ENCODE measurements at regions not wholly inside any gene's neighbourhood (a gene's known extent, or its start where the extent isn't known, plus 50 kb on each side); places are given as distances from the start of the nearest gene placed in this dataset.

GRCh38 chr10:21403256-21404015 lies 122.0 kb downstream of the SKIDA1 start:
- Histone ChIP-seq H3K27me3 (ENCODE audit: control insufficient read depth, insufficient read depth, low read length) (no peaks in the 10 kb centered on the region), H3K9ac (ENCODE audit: low read length in 3 of 3) (no peak overlapping the region), H3K4me3 (ENCODE audit: low read length in 3 of 3) (no peak overlapping the region), H3K9me3 (ENCODE audit: control insufficient read depth in 2 of 3, insufficient read depth in 1 of 3, low read length in 3 of 3) (no peaks in the 10 kb centered on the region), H3K36me3 (ENCODE audit: control insufficient read depth in 2 of 3, insufficient read depth in 3 of 3, low read length in 3 of 3) (no peaks in the 10 kb centered on the region), H3K4me1 (ENCODE audit: control insufficient read depth in 2 of 3, insufficient read depth in 2 of 3, low read depth in 1 of 3, low read length in 3 of 3) (no peaks in the 10 kb centered on the region), H3K27ac (ENCODE audit: low read depth in 2 of 2, low read length in 2 of 2) (no peak overlapping the region)
- intact Hi-C loops (cut with DNase I) = no loop called here
- DNase-seq (no peak), FAIRE-seq (no peak)
- no peak for TF ChIP-seq CTCF (IDR thresholded peaks at IDR 0.05; ENCODE audit: borderline replicate concordance, extremely low read depth, insufficient read depth)

DNA sequence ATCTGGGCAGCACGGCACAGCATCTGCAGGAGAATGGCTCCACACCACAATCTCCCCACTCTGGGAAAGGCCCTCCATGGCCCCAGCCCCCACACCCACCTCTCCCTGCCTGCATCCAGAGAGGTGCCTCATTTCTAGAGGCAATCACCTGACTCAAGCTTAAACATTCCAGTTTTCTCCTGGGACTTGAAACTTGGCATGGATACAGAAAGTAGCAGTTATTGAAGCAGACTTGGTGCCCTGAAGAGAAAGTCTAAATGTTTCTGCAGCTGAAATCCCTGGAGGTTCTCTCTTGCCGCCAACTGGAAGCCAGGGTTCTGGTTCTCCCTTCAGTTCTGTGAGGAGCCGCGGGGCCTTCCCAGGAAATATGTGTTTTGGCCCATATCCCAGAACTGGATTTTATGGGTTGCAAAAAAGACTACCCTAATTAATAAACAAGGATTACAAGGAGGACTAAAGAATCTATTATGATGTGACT lies 122.8 kb downstream of the SKIDA1 start:
- Histone ChIP-seq H3K9me3 (ENCODE audit: control insufficient read depth in 2 of 3, insufficient read depth in 1 of 3, low read length in 3 of 3) (no peaks in the 10 kb centered on the region), H3K36me3 (ENCODE audit: control insufficient read depth in 2 of 3, insufficient read depth in 3 of 3, low read length in 3 of 3) (no peaks in the 10 kb centered on the region), H3K27ac (ENCODE audit: low read depth in 2 of 2, low read length in 2 of 2) (peak overlapping the region; percentile 29 to 65), H3K4me3 (ENCODE audit: low read length in 3 of 3) (no peak overlapping the region), H3K27me3 (ENCODE audit: control insufficient read depth, insufficient read depth, low read length) (no peaks in the 10 kb centered on the region), H3K9ac (ENCODE audit: low read length in 3 of 3) (no peak overlapping the region), H3K4me1 (ENCODE audit: control insufficient read depth in 2 of 3, insufficient read depth in 2 of 3, low read depth in 1 of 3, low read length in 3 of 3) (no peaks in the 10 kb centered on the region)
- DNase-seq = peak in 3 of 5 donors; percentile 13 to 69 (median 39)
- no peak for TF ChIP-seq CTCF (IDR thresholded peaks at IDR 0.05; ENCODE audit: borderline replicate concordance, extremely low read depth, insufficient read depth)
- no peak for FAIRE-seq
- intact Hi-C loops (cut with DNase I) = no loop called here

DNA sequence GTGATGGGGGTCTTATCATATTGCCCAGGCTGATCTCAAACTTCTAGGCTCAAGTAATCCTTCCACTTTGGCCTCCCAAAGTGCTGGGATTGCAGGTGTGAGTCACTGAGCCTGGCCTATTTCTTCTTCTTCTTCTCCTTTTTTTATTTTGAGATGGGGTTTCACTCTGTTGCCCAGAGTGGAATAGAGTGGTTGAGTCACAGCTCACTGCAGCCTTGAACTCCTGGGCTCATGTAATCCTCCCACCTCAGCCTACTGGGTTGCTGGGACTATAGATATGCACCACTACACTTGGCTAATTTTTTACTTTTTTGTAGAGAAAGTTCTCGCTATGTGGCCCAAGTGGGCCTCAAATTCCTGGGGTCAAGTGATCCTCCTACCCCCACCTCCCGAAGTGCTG lies 124.3 kb downstream of the SKIDA1 start:
- Histone ChIP-seq H3K36me3 (ENCODE audit: control insufficient read depth in 2 of 3, insufficient read depth in 3 of 3, low read length in 3 of 3) (no peaks in the 10 kb centered on the region), H3K4me3 (ENCODE audit: low read length in 3 of 3) (no peak overlapping the region), H3K9ac (ENCODE audit: low read length in 3 of 3) (no peak overlapping the region), H3K9me3 (ENCODE audit: control insufficient read depth in 2 of 3, insufficient read depth in 1 of 3, low read length in 3 of 3) (no peaks in the 10 kb centered on the region), H3K27ac (ENCODE audit: low read depth in 2 of 2, low read length in 2 of 2) (no peak overlapping the region), H3K27me3 (ENCODE audit: control insufficient read depth, insufficient read depth, low read length) (no peaks in the 10 kb centered on the region), H3K4me1 (ENCODE audit: control insufficient read depth in 2 of 3, insufficient read depth in 2 of 3, low read depth in 1 of 3, low read length in 3 of 3) (peaks cover 0 to 2% (median 0%) of the 10 kb centered on the region in 3 donors)
- no peak for TF ChIP-seq CTCF (IDR thresholded peaks at IDR 0.05; ENCODE audit: borderline replicate concordance, extremely low read depth, insufficient read depth)
- intact Hi-C loops (cut with DNase I) = no loop called here
- FAIRE-seq (no peak), DNase-seq (peak in 2 of 5 donors; percentile 24 to 30)
